ENCODE measurements at regions not wholly inside any gene's neighbourhood (a gene's known extent, or its start where the extent isn't known, plus 50 kb on each side); places are given as distances from the start of the nearest gene placed in this dataset.
"Not testable (repeated sequence)": the region's sequence is repeated elsewhere in the genome, so short reads cannot be mapped to it uniquely, and the experiment has no call there.

DNA sequence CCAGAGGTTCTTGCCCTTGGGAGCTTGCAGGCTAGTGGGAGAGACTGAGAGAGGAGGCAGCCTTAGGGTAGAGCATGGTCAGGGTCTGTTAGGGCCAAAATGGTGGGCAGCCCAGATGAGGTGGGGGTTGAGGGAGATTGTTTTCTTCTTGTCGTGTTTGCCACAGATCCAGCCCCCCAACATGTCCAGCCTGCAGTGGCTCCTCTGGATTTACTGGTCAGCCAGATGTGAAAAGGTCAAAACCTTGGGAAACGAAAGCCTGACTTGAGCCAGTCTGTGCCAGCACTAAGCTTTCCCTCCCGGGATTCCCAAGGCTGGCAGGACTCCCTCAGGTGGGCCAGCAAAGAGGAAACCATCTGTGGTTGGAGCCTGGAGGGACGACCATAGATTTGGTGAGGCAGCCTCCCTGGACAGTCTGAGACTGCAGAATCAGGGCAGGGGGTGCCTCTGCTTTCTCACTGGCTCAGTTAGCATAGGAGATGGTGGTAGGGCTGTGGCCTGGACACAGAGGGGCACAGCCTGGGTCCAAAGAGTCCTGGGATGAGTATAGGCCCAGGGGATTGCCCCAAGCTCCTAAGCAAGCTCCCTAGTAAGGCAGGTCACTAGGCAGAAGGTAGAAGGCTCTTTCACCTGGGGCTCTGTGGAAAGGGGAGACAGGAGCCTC lies 51.2 kb upstream of the PRR23C start:
- no peak for DNase-seq (ENCODE audit: low spot score)

- DNase-seq (ENCODE audit: low spot score), result no peak
Measured at GRCh38 chr3:139096670-139097069, 52.0 kb upstream of the PRR23C start.

DNA sequence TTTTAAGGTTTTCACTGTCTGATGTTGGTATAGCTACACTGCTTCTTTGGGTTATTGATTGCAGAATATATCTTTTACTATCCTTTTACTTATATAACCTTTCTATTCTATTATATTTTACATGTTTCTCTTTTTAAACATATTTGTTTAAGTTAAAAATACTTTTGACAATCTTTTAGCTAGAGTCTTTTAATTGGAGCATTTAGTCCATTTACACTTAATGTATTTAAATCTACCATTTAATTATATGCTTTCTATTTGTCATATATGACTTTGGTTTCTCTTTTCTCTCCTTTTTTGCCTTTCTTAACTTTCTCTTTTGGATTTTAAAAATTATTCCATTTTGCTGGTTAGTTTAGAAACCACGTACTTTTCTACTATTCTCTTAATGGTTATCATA lies 53.7 kb upstream of the PRR23C start:
- DNase-seq (ENCODE audit: low spot score), result no peak

DNA sequence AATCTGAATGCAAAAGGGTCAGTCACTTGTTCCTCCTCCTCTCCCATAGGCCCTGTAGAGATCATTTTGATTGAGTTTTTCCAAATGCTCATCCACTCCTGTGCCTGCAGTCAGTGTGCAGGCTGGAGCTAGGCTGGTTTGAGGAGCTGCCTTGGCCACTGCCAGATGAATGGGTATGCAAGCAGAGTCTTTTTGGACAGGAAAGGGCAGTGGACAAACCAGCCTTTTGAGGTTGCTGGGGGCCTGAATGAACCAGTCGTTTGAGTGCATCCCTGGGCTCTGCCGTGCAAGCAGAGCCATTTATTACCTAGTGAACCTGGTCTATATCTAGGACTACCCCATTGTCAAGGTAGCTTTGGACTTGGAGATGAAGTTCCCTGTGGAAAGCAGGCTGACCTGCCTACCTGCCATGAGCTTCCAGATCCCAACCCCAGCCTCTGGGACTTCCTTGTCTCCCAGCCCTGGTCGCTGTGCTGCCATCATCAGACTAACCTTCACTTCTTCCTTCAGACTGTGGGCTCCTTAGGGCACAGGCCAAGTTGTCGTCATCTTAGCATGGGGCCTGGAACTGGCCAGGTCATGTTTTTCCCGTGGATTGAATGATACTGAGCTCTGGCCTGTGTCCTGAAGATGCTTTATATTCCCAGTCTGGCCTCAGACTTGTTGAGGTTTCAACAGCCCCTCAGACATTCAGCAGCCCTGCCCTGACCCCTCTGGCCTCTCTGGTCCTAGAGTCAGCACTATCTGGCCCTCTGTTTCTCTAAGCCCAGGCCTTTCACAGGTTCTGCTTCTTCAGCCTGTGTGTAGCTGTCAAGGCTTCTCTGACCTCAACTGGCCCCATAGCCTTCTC lies 55.5 kb upstream of the PRR23C start:
- no peak for DNase-seq (ENCODE audit: low spot score)

- no peak for DNase-seq (ENCODE audit: low spot score)
Measured at GRCh38 chr3:139100821-139101220, 56.1 kb upstream of the PRR23C start.

GRCh38 chr3:139101396-139101795 lies 56.7 kb upstream of the PRR23C start:
- peak; percentile 42 for DNase-seq (ENCODE audit: low spot score)

GRCh38 chr3:139103484-139103883 lies 58.8 kb upstream of the PRR23C start:
- DNase-seq (ENCODE audit: low spot score), result no peak

DNA sequence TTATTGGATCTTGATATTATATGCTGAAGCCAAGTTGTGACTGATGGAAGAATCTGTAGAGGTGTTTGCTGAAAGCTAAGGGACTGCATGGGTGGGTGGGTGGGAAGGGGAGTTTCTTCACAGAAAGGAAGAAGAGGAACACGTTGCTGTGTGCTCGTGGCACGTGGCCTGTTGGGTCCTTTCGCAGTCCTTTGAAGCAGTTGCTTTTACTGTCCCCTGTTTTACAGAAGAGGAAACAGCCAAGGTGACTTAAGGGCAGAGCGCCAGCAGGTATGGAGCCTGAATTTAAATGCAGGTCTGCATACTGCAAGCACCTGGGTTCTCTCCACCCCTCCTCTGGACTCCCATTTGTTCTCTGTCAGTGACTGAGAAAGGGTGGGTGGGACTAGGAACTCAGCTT lies 59.4 kb upstream of the PRR23C start:
- DNase-seq (ENCODE audit: low spot score), result peak; percentile 16

DNA sequence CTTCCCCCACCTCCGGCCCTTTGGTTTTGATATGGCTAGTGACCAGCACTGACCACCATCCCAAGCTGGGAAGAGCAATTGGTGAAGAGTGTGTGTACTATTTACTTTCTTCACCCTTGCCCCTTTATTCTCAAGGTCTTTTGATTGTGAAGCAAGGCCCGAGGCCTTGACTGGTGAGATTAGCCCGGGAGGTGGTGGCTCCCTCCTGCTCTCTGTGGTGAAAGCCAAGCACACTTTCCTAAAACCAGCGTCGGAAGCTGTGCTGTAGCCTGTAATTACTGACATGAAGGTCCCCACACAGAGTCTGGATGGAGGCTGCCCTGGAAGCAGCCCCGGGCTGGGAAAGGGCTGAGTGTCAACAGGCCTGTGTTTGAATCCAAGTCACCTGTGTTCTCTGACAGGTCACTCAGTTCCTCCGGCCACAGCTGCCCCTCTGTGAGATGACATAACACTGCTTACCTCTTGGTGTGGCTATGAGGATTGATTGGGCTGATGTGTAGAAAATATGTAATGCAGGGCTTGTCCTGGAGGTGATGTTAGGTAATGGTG lies 60.5 kb upstream of the PRR23C start:
- peak; percentile 38 for DNase-seq (ENCODE audit: low spot score)

DNA sequence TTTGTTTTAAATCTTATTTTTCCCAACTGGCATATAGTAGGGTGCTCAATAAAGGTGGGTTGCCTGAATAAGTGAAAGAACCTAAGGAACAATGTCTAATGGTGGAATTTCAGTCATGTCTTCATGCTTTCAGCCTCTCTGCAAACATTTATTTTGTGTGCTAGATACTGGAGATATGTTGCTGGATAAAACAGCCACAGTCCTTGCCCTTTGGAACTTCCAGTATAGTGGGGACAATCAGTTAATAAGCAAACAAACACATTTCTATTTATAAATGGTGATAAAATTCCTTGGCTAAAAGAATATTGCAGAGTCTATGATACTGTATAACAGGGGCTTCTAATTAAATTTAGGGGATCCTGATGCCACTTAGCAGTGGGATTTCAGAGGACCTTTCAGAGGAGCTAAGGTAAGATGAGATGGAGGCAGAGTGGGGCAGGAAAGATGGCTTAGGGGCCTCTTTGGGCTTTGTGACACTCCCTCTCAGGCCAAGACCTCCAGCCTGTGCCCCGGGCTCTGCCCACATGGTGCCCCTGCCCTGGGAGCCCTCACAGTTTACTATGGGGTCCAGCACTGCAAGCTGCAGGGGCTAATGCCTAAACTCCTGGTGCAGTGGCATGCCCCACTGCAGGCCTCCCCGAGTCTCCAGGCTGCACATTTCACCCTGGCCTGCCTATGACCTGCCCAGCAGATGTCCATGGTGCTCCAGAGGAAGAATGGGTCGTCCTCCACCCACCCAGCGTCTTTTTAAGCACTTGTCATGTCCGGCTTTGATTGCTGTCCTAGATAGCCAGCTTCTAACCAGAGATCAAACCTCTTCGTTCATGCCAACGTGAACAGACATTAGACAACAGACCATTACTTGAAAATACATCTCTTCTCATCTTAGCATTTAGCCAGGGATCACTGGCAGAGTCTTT lies 61.6 kb upstream of the PRR23C start:
- peak; percentile 34 for DNase-seq (ENCODE audit: low spot score)

- DNase-seq (ENCODE audit: low spot score), result peak; percentile 32
Measured at GRCh38 chr3:139107424-139108252, 62.9 kb upstream of the PRR23C start.

DNA sequence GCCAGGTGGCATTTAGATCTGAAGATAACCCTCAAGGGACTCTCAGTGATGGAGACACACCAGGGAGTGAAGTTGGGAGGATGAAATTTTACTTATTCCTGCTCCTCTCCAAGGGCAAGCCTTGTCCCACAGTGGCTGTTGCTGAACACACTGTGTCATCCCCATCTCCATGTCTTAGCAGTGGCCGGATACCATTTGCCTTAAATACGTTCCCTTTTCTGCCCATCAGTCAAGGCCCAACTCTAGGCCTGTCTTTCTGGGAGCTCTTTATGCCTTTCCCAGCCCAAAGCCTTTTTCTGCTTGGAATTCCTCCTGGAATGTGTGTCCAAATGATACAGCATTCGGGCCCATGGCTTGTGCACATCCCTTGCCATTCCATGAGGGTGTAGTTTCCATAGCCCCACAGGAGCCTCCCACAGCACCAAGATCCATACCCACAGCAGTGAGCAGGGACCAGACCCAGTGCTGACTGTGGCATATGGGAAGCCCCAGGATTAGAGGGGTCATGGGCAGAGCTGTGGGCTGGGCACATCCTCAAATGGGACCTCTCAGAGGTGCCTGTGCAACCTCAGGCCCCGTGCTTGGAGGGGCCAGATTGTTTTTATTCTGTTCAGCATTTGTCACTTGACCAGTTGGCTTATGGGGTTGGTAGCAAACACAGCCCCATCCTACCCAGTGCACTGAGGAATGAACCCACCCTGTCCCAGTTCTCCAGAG lies 63.7 kb upstream of the PRR23C start:
- DNase-seq (ENCODE audit: low spot score), result peak; percentile 16

GRCh38 chr3:139109271-139109670 lies 64.6 kb upstream of the PRR23C start:
- DNase-seq (ENCODE audit: low spot score), result peak; percentile 9

- DNase-seq (ENCODE audit: low spot score), result peak; percentile 29
Measured at GRCh38 chr3:139110072-139110830, 65.6 kb upstream of the PRR23C start.

GRCh38 chr3:139110929-139111328 lies 66.2 kb upstream of the PRR23C start:
- DNase-seq (ENCODE audit: low spot score), result not testable (repeated sequence)

DNA sequence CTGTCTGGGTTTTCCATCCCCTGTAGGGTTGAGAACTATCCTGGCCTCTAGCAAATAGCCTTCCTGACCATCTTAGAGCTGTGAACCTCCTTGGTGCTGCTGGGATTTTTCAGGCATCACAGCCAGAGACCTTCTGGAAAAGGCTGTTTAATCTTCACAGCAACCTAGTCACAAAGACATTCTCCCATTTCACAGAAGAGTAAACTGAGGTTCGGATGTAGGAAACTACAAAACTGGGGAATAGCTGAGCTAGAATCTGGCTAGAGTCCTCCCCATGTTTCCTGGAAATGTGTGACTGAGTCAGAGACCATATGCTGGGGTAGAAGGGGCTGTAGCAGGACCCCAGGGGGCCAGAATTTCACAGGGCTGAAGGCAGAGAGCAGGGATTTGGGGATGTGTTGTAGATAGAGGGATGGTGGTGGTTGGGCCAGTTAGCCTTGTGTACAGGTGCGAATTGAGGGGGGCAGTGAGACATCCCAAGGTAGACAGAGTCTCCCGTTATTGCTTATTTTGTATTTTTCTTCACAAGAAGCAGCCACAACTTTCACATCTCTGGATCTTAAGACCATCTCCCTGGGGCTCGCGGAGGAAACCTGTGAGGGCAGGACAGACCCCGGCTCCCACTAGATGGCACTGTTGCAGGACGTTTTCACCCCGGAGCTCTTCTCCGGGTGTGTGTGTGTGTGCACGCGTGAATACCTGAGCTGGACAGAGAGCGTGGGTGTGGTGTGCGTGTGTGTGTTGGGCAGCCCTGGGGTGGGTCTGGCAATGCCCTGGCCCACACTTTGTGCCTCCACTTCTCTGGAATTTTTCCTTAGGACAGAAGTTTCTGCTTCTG lies 66.9 kb upstream of the PRR23C start:
- peak; percentile 77 for DNase-seq (ENCODE audit: low spot score)

GRCh38 chr3:139112230-139112558 lies 67.5 kb upstream of the PRR23C start:
- no peak for DNase-seq (ENCODE audit: low spot score)

GRCh38 chr3:139113231-139113992 lies 68.7 kb upstream of the PRR23C start:
- DNase-seq (ENCODE audit: low spot score), result peak; percentile 39
